ENCODE measurements at regions not wholly inside any gene's neighbourhood (a gene's known extent, or its start where the extent isn't known, plus 50 kb on each side); places are given as distances from the start of the nearest gene placed in this dataset.

DNA sequence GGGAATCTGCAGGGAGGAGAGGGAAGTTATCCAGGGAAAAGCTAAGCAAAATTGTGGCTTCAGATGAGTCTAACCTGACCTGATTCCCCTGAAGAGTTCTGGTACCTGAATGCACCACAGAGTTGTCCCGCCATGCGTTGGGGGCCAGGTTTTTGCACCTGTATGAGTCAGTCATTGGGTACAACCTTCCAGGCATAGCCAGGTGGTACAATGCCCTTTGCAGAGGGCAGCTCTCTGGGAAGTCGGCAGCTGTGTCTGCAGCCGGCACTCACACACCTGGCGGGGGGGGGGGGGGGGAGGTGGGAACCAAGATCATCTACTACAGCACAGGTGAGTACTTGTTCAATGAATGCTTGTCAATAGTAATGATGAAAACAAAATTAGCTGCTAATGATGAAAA, 52.5 kb upstream of the GTF3A start:
- DNase-seq (no peak), ATAC-seq (no peak)
- Histone ChIP-seq H3K4me1 (ENCODE audit: control insufficient read depth in 2 of 2, insufficient read depth in 2 of 2, low read length in 2 of 2) (no peaks in the 10 kb centered on the region), H3K4me3 (ENCODE audit: low read length) (no peak overlapping the region), H3K27me3 (ENCODE audit: control insufficient read depth in 2 of 2, insufficient read depth in 2 of 2, low read length in 2 of 2) (no peaks in the 10 kb centered on the region), H3K9me3 (ENCODE audit: control insufficient read depth in 2 of 3, low read length in 3 of 3) (no peaks in the 10 kb centered on the region), H3K27ac (ENCODE audit: low read depth, low read length) (no peak overlapping the region), H3K36me3 (ENCODE audit: control insufficient read depth in 2 of 3, insufficient read depth in 3 of 3, low read length in 3 of 3) (no peaks in the 10 kb centered on the region)
- intact Hi-C loops (cut with micrococcal nuclease): loop anchor here in 1 of 2 donors (5.0 to 10.0 kb wide), 3 partner anchors 55 to 583 kb away; no protein-coding TSS in a partner anchor
- Mint-ChIP-seq H3K4me1 (peaks cover 0 to 18% (median 4%) of the 10 kb centered on the region in 7 donors), H3K9me3 (peaks cover 0 to 1% (median 0%) of the 10 kb centered on the region in 11 donors), H3K36me3 (no peaks in the 10 kb centered on the region), H3K27me3 (peaks cover 21 to 31% (median 24%) of the 10 kb centered on the region in 5 donors), H3K27ac (no peak overlapping the region), H3K4me3 (no peak overlapping the region)
- POLR2A ChIA-PET: no interaction called here
- CTCF ChIA-PET: interaction anchor here (0.5 to 7.0 kb wide), 6 partner anchors 19 to 1181 kb away, joined by 3 to 124 read pairs (median 3); no protein-coding TSS in a partner anchor

GRCh38 chr13:27372896-27373295, 51.5 kb upstream of the GTF3A start:
- Histone ChIP-seq H3K36me3 (ENCODE audit: control insufficient read depth in 2 of 3, insufficient read depth in 3 of 3, low read length in 3 of 3) (no peaks in the 10 kb centered on the region), H3K9me3 (ENCODE audit: control insufficient read depth in 2 of 3, low read length in 3 of 3) (no peaks in the 10 kb centered on the region), H3K27me3 (ENCODE audit: control insufficient read depth in 2 of 2, insufficient read depth in 2 of 2, low read length in 2 of 2) (no peaks in the 10 kb centered on the region), H3K4me1 (ENCODE audit: control insufficient read depth in 2 of 2, insufficient read depth in 2 of 2, low read length in 2 of 2) (no peaks in the 10 kb centered on the region), H3K4me3 (ENCODE audit: low read length) (no peak overlapping the region), H3K27ac (ENCODE audit: low read depth, low read length) (no peak overlapping the region)
- intact Hi-C loops (cut with micrococcal nuclease): loop anchor here in 1 of 2 donors (5.0 to 10.0 kb wide), 3 partner anchors 54 to 582 kb away; no protein-coding TSS in a partner anchor
- H3K4me1 Mint-ChIP-seq: peaks cover 0 to 18% (median 4%) of the 10 kb centered on the region in 7 donors
- H3K36me3 Mint-ChIP-seq: no peaks in the 10 kb centered on the region
- no peak overlapping the region for H3K4me3 Mint-ChIP-seq
- ChIA-PET CTCF (interaction anchor here (0.8 to 7.0 kb wide), 8 partner anchors 14 to 617 kb away, joined by 3 to 124 read pairs (median 4); no protein-coding TSS in a partner anchor), POLR2A (no interaction called here)
- DNase-seq: no peak
- H3K27me3 Mint-ChIP-seq: peaks cover 12 to 24% (median 20%) of the 10 kb centered on the region in 5 donors
- no peak for ATAC-seq
- peaks cover 0 to 1% (median 0%) of the 10 kb centered on the region in 11 donors for H3K9me3 Mint-ChIP-seq
- no peak overlapping the region for H3K27ac Mint-ChIP-seq

- intact Hi-C loops (cut with micrococcal nuclease): loop anchor here (1.0 to 10.0 kb wide), 13 partner anchors 12 to 610 kb away; partner anchors contain the start of genes GTF3A (in 1 of the 2), LNX2 (in 1 of the 2), MTIF3 (in 1 of the 2) and POLR1D (in 1 of the 2)
- Histone ChIP-seq H3K36me3 (ENCODE audit: control insufficient read depth in 2 of 3, insufficient read depth in 3 of 3, low read length in 3 of 3) (no peaks in the 10 kb centered on the region), H3K27me3 (ENCODE audit: control insufficient read depth in 2 of 2, insufficient read depth in 2 of 2, low read length in 2 of 2) (no peaks in the 10 kb centered on the region), H3K4me1 (ENCODE audit: control insufficient read depth in 2 of 2, insufficient read depth in 2 of 2, low read length in 2 of 2) (no peaks in the 10 kb centered on the region), H3K9me3 (ENCODE audit: control insufficient read depth in 2 of 3, low read length in 3 of 3) (no peaks in the 10 kb centered on the region), H3K4me3 (ENCODE audit: low read length) (no peak overlapping the region), H3K27ac (ENCODE audit: low read depth, low read length) (no peak overlapping the region)
- H3K4me1 Mint-ChIP-seq: peaks cover 0 to 18% (median 4%) of the 10 kb centered on the region in 7 donors
- H3K36me3 Mint-ChIP-seq: no peaks in the 10 kb centered on the region
- H3K27me3 Mint-ChIP-seq: peaks cover 10 to 26% (median 17%) of the 10 kb centered on the region in 5 donors
- no peak overlapping the region for H3K27ac Mint-ChIP-seq
- peaks cover 0 to 1% (median 0%) of the 10 kb centered on the region in 11 donors for H3K9me3 Mint-ChIP-seq
- no peak for ATAC-seq
- POLR2A ChIA-PET: no interaction called here
- CTCF ChIA-PET: interaction anchor here (0.6 to 7.0 kb wide), 8 partner anchors 12 to 655 kb away, joined by 3 to 124 read pairs (median 3); partner anchors contain the start of gene URAD
- H3K4me3 Mint-ChIP-seq: no peak overlapping the region
- DNase-seq: no peak
Measured at GRCh38 chr13:27374126-27374613, 50.2 kb upstream of the GTF3A start.
